ENCODE measurements at regions not wholly inside any gene's neighbourhood (a gene's known extent, or its start where the extent isn't known, plus 50 kb on each side); places are given as distances from the start of the nearest gene placed in this dataset.

- no peak for TF ChIP-seq CTCF (IDR thresholded peaks at IDR 0.05 in 4 of 5, conservative IDR thresholded peaks at IDR 0.05 in 1 of 5)
- no peak for TF ChIP-seq POLR2A (IDR thresholded peaks at IDR 0.05)
Measured at GRCh38 chr4:15163284-15163645, 161.0 kb downstream of the CPEB2 start.

All from gastrocnemius medialis (tissue), 4 donors.